ENCODE measurements at regions not wholly inside any gene's neighbourhood (a gene's known extent, or its start where the extent isn't known, plus 50 kb on each side); places are given as distances from the start of the nearest gene placed in this dataset.
"Not testable (repeated sequence)": the region's sequence is repeated elsewhere in the genome, so short reads cannot be mapped to it uniquely, and the experiment has no call there.

GRCh38 chr3:30305021-30305420, 301.4 kb upstream of the TGFBR2 start:
- no peak for DNase-seq

DNA sequence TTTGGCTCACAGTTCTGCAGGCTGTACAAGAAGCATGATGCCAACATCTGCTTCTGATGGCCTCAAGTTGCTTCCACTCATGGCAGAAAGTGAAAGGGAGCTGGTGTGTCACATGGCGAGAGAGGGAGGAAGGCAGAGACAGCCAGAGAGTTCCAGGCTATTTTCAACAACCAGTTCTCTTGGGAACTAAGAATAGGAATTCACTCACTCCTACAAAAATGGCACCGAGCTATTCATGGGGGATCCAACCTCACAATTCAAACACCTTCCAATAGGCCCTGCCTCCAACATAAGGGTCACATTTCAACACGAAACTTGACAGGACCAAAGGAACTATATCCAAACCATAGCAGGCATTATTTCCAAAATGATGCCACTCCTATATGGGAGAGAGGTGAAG, 299.5 kb upstream of the TGFBR2 start:
- DNase-seq, result no peak

DNA sequence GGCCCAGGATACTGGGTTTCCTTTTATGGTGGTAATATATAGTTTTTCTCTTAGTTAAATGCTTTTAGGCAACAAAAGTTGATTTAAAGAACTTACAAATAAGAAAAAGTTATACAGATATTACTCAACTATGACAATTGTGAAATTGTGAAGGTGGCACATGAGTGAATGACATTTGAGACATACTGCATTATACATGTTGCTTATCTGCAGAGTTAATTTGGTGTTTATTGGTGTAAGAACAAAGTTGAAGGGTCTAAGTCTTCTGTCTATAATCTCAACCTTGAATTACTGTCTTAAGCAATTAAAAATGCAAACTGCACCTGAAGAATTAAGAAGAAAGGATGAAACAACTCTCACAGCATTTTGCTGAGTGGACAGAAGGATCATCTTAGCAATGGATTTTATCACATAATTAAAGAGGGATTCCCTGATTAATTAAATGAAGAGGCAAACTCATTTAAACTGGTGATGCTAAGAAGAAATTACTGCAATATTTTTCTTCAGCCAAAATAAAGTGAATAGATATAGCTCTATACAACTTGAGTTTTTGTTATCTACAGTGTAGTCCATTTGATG, 298.9 kb upstream of the TGFBR2 start:
- DNase-seq, result no peak

DNA sequence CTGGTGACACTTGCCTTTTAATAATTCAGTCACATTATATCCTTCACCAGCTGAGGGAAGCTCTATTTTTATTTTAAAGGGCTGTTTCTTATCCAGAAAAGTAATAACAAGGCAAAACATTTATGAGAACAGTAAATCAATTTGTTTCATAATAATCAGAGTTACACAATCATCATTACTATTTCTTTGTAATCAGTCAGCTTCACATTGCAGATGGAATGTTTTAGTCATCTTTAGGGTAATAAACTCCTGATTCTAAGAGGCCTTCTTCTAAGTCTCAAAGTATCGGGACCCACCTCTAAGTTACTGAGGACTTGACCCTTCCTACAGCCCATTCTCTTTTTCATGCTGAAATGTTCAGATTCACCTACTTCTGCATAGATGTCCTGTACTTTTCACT, 298.3 kb upstream of the TGFBR2 start:
- no peak for DNase-seq

- DNase-seq, result no peak
These were observed 296.1 kb upstream of the TGFBR2 start for GRCh38 chr3:30309961-30310954.

- DNase-seq, result no peak
These were observed 294.6 kb upstream of the TGFBR2 start for GRCh38 chr3:30311781-30312180.

DNA sequence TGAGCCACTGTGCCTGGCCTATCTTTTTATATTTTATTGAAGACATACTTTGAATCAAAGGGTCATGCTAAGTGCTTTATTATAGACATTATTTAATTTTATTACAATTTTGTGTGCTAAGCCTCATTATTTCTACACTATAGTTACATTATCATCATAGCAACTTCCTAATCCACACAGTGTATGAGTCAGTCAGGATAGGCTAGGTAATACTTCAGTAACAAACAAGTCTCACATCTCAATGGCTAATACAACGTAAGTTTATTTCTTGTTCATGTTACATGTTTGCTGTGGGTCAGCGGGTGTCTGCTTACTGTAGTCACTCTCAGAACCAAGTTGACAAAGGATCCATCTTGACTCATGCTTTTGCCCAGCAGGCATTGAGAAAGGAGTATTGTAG, 292.6 kb upstream of the TGFBR2 start:
- no peak for DNase-seq

DNA sequence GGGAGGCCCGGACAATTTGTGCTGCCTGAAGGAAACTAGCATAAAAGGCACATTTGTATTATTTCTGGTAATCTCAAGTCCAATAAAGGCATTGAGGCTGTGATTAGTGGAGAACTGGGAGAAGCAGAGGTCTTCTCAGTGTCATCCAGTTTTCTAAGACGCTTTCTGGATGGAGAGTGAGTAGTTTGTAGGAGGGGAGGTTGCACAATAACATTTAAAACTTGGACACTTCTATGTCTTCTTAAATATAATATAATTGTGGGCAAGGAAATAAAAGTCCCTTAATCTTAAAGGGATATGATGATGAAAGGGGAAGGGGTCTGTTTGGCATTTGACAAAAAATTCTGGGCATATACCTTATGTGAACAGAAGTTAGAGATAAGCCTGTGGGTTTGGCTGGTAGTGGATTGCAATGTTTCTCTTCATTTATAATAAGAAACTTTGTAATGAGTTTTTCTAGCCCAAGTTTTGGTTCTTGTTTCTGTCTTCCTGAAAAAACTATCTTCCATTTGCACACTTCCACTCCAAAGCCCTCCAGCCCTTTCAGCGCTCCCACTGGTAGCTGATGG, 291.6 kb upstream of the TGFBR2 start:
- no peak for DNase-seq

- no peak for DNase-seq
These were observed 291.0 kb upstream of the TGFBR2 start for GRCh38 chr3:30315447-30315846.

- no peak for DNase-seq
These were observed 288.8 kb upstream of the TGFBR2 start for GRCh38 chr3:30317561-30317960.

- no peak for DNase-seq
These were observed 288.3 kb upstream of the TGFBR2 start for GRCh38 chr3:30318110-30318509.

DNA sequence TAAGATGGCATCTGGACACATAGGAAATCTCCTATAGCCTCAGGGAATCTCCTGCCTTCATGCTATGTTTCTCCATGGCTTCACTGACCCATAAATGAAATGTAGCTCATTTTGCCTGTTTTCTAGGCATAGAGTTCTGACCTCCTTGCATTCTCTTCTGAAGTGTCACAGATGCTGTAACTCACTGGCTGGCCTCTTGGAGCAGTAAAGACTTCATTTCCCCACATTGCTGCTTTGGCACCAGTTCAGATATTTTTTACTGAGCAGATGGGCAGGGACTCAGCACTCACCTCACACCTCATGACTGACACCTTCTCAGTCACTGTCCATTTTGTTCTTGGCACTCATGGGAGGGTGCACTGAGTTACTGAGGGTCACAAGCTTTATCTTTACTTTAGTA, 286.7 kb upstream of the TGFBR2 start:
- peak; percentile 32 for DNase-seq

DNA sequence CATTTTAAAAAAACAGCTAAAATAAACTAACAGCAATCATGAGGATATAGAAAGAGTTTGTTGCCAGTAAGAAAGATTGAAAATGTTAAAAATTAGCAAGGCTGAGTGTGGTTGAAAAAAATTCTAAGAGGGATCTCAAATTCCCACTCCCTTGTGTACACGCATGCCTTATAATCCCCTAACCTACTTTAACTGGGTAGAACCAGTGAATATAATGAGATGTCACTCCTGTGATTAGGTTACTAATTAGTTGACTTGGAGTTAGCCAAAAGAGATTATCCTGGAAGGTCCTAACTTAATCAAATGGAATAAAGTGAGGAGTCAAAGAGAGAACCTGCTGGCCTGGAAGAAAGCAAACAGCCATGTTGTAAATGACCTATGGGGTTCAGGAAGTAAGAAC, 286.0 kb upstream of the TGFBR2 start:
- DNase-seq, result no peak

DNA sequence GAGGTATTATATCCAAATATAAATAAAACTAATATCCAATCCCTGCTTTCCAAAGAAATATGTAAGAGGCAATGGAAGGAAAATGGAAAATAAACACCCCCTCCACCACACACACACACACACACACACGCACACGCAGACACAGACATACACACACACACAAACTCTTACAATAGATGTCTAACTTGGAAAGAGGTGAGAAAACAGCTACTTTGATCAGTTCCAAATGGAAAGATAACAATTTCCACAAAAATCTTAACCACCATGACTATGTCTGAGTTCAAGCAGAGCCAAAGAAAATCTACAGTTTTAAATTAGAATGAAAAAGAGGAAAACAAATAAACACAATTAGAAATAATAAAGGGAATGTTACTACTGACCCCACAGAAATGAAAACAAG, 285.3 kb upstream of the TGFBR2 start:
- no peak for DNase-seq

DNA sequence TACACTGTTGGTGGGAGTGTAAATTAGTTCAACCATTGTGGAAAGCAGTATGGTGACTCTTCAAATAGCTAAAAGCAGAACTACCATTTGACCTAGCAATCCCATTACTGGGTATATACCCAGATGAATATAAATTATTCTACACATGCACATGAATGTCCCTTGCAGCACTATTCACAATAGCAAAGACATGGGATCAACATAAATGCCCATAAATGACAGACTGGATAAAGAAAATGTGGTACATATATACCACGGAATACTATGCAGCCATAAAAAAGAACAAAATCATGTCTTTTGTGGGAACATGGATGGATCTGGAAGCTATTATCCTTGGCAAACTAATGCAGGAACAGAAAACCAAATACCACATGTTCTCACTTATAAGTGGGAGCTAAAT, 282.8 kb upstream of the TGFBR2 start:
- not testable (repeated sequence) for DNase-seq

DNA sequence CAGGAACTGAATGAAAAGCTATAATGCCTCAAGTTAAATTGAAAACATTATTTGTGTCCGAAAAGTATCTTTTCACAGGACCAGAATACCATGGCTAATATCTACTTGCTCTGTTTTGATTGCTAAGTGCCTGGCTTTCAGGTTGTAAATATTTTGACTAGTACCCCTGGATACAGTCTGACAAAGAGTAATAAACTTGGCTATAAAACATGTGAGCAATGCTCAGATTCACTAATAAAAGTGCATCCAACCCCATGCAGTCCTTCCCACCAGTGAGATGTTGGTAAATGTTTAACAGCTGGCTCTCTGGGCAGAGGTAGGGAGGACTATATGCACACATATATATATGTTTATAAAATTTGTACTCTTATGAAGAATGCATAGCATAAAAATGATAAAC, 281.8 kb upstream of the TGFBR2 start:
- DNase-seq, result no peak

DNA sequence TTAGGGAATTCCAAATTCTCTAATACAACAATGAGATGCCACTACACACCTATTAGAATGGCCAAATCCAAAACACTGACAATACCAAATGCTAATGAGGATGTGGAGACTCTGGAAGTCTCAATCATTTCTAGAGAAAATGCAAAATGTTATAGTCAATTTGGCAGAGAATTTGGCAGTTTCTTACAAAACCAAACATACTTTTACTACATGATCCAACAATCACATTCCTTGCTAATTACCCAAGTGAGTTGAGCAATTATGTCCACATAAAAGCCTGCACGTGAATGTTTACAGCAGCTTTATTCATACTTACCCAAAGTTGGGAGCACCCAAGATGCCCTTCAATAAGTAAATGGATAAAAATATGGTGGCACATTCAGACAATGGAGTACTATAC, 278.4 kb upstream of the TGFBR2 start:
- not testable (repeated sequence) for DNase-seq

GRCh38 chr3:30328935-30329334, 277.5 kb upstream of the TGFBR2 start:
- DNase-seq, result not testable (repeated sequence)

GRCh38 chr3:30331519-30331918, 274.9 kb upstream of the TGFBR2 start:
- no peak for DNase-seq

DNA sequence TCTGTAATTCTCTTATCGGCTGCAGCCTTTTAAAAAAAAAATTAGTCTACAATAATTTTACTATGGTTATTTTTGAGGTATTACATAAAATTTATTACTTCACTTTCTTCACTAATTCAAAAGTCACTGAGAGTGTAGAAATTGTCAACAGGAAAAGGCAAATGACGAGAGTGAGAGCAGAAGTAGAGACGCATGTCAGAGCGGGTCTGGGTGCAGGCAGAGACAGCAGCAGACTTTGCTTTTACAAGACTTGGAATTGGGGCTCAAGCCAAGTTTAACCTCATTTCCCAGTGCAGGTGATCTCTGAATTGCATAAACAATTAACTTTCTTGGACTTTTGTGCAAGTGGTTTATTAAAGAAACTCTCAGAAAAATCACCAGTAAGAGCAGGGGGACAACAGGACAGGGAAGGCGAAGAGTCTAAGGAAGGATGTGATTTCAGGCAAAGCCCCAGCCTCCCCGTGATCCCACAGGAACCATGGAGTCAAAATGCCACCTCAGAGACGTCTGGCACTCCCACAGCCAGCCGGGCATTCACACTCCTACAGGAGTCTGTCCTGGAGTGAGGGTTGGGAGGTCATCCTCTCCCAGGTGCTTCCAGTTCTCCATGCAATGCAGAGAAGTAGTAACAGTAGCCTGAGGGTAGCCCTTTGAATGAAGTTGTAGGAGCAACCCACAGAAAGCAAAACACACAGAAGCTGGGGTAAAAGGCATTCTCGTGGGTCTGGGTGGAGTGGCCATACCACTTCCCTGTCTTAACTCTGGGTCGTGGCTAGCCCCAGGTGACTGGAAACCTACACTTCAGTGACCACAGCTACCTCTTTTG, 274.0 kb upstream of the TGFBR2 start:
- peak; percentile 6 for DNase-seq

DNA sequence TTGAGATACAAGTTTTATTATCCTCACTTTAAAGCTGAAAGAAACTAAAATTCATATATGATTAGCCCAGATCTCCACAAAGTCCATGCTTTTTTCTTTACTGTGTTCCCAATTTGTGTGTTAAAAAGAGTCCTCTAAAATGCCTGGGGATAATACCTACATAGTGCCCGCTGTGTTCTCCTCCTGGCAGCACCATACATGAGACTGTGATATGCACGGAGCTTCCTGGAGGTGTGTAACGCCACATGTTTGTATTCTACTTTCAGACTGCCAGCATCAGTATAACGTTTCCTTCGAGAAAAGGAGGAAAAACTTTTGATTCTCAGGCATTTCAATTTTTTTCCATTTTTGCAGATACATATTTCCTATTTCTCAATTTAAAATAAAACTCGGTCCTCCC, 273.3 kb upstream of the TGFBR2 start:
- DNase-seq, result no peak

DNA sequence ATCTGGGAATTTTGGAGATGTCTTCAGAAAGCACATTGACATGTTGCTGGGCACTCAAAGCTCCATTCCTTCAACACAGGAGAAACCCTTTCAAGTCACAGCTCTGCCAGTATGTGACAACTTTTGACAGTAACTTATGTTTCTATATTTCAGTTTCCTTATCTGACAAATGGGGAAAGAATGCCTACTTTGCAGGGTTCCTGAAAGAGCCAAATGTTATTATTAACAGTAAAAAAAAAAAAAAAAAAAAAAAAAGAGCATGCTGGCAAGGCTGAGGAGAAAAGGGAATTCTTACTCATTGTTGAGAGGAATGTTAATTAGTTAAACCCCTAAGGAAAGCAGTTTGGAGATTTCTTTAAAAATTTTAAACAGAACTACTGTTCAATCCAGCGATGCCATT, 272.5 kb upstream of the TGFBR2 start:
- no peak for DNase-seq

DNA sequence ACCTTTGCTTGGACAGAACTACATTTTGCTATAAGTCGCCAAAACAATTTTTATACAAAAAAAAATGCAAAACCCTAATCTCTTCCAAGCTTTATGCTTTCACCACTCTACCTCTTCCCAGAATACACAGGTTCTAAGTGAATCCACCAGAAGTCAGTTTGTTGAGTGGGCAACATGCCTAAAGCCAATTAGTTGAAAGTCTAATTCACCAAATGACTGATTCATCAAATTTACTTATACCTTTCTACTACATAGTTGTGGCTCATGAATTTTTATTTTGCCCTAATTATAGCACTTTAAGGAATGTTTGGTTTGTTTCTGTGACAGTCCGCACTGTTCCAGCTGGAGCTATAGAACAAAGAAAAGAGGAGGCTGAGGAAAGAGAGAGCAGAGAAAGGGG, 265.9 kb upstream of the TGFBR2 start:
- DNase-seq, result no peak
